ENCODE measurements at regions not wholly inside any gene's neighbourhood (a gene's known extent, or its start where the extent isn't known, plus 50 kb on each side); places are given as distances from the start of the nearest gene placed in this dataset.
"Not testable (repeated sequence)": the region's sequence is repeated elsewhere in the genome, so short reads cannot be mapped to it uniquely, and the experiment has no call there.

DNA sequence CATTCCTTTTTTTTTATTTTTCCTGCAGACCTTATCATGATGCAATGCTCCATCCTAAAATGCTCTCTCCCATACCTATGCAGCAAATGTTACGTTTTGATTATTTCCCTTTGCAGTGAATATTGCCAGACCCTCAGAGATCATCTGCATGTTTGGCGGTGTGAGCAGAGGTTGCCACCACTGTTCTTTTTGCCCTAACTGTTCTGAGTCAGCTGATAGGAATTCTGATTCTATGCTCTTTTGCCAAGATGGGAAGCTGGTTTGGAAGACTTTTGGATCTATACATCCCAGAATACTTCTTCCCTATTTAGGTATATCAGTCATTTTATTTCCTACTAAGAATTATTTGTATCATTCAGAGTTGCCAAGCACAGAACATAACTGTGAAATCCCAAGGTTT, 130.5 kb downstream of the KLF6 start:
- H3K36me3 ChIP-seq (ENCODE audit: insufficient read depth, low read length, poor library complexity, severe bottlenecking): no peaks in the 10 kb centered on the region
- ChIA-PET CTCF (no interaction called here), POLR2A (ENCODE audit: low non-redundant PET) (no interaction called here)
- TF ChIP-seq EZH2 (IDR thresholded peaks at IDR 0.05; ENCODE audit: borderline replicate concordance, low read depth, low read length, poor library complexity, severe bottlenecking) (no peak), CTCF (conservative IDR thresholded peaks at IDR 0.05; ENCODE audit: low read depth, low read length) (no peak)
- BruUV-seq (replicated peaks): no TSS peak
- no peaks in the 10 kb centered on the region for H3K9me3 ChIP-seq (ENCODE audit: low read depth, low read length, poor library complexity, severe bottlenecking)
- no peaks in the 10 kb centered on the region for H3K27me3 ChIP-seq (replicated peaks; ENCODE audit: insufficient read depth, low read depth, low read length, poor library complexity)
- no peak for DNase-seq (ENCODE audit: low spot score)
- H3K4me3 ChIP-seq (ENCODE audit: low read depth, low read length, poor library complexity, severe bottlenecking): no peak overlapping the region
- no peaks in the 10 kb centered on the region for H3K4me1 ChIP-seq (ENCODE audit: insufficient read depth, low read length, poor library complexity, severe bottlenecking)
- intact Hi-C loops (cut with micrococcal nuclease; ENCODE audit: unreplicated experiment): no loop called here
- H3K27ac ChIP-seq (ENCODE audit: low read depth, low read length, poor library complexity, severe bottlenecking): no peak overlapping the region

DNA sequence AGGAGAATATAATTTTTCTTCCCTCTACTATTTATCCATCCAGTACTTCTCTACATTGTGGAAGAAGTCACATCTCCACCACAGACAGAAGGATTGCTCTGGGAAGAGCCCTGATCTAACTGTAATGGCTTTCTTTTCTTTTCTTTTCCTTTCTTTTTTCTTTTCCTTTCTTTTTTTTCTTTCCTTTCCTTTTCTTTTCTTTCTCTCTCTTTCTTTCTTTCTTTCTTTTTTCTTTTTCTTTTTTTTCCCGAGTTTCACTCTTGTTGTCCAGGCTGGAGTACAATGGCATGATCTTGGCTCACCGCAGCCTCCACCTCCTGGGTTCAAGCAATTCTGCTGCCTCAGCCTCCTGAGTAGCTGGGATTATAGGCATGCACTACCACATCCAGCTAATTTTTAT, 131.7 kb downstream of the KLF6 start:
- H3K9me3 ChIP-seq (ENCODE audit: low read depth, low read length, poor library complexity, severe bottlenecking); H3K27ac ChIP-seq (ENCODE audit: low read depth, low read length, poor library complexity, severe bottlenecking); intact Hi-C loops (cut with micrococcal nuclease; ENCODE audit: unreplicated experiment); DNase-seq (ENCODE audit: low spot score); H3K36me3 ChIP-seq (ENCODE audit: insufficient read depth, low read length, poor library complexity, severe bottlenecking); H3K4me3 ChIP-seq (ENCODE audit: low read depth, low read length, poor library complexity, severe bottlenecking); POLR2A ChIA-PET (ENCODE audit: low non-redundant PET); H3K4me1 ChIP-seq (ENCODE audit: insufficient read depth, low read length, poor library complexity, severe bottlenecking); BruUV-seq (replicated peaks); CTCF ChIA-PET; H3K27me3 ChIP-seq (replicated peaks; ENCODE audit: insufficient read depth, low read depth, low read length, poor library complexity): not testable (repeated sequence)

GRCh38 chr10:3652886-3653285, 132.1 kb downstream of the KLF6 start:
- Histone ChIP-seq H3K27ac (ENCODE audit: low read depth, low read length, poor library complexity, severe bottlenecking) (no peak overlapping the region), H3K36me3 (ENCODE audit: insufficient read depth, low read length, poor library complexity, severe bottlenecking) (no peaks in the 10 kb centered on the region), H3K4me3 (ENCODE audit: low read depth, low read length, poor library complexity, severe bottlenecking) (no peak overlapping the region), H3K4me1 (ENCODE audit: insufficient read depth, low read length, poor library complexity, severe bottlenecking) (no peaks in the 10 kb centered on the region), H3K9me3 (ENCODE audit: low read depth, low read length, poor library complexity, severe bottlenecking) (no peaks in the 10 kb centered on the region), H3K27me3 (replicated peaks; ENCODE audit: insufficient read depth, low read depth, low read length, poor library complexity) (no peaks in the 10 kb centered on the region)
- CTCF ChIA-PET: no interaction called here
- TF ChIP-seq EZH2 (IDR thresholded peaks at IDR 0.05; ENCODE audit: borderline replicate concordance, low read depth, low read length, poor library complexity, severe bottlenecking): no peak
- no peak for TF ChIP-seq CTCF (conservative IDR thresholded peaks at IDR 0.05; ENCODE audit: low read depth, low read length)
- intact Hi-C loops (cut with micrococcal nuclease; ENCODE audit: unreplicated experiment): no loop called here
- BruUV-seq (replicated peaks): no TSS peak
- POLR2A ChIA-PET (ENCODE audit: low non-redundant PET): no interaction called here
- DNase-seq (ENCODE audit: low spot score): no peak

- Histone ChIP-seq H3K4me1 (ENCODE audit: insufficient read depth, low read length, poor library complexity, severe bottlenecking) (no peaks in the 10 kb centered on the region), H3K27ac (ENCODE audit: low read depth, low read length, poor library complexity, severe bottlenecking) (no peak overlapping the region), H3K9me3 (ENCODE audit: low read depth, low read length, poor library complexity, severe bottlenecking) (no peaks in the 10 kb centered on the region), H3K36me3 (ENCODE audit: insufficient read depth, low read length, poor library complexity, severe bottlenecking) (no peaks in the 10 kb centered on the region), H3K27me3 (replicated peaks; ENCODE audit: insufficient read depth, low read depth, low read length, poor library complexity) (no peaks in the 10 kb centered on the region), H3K4me3 (ENCODE audit: low read depth, low read length, poor library complexity, severe bottlenecking) (no peak overlapping the region)
- no TSS peak for BruUV-seq (replicated peaks)
- intact Hi-C loops (cut with micrococcal nuclease; ENCODE audit: unreplicated experiment): no loop called here
- ChIA-PET POLR2A (ENCODE audit: low non-redundant PET) (no interaction called here), CTCF (no interaction called here)
- TF ChIP-seq EZH2 (IDR thresholded peaks at IDR 0.05; ENCODE audit: borderline replicate concordance, low read depth, low read length, poor library complexity, severe bottlenecking) (no peak), CTCF (conservative IDR thresholded peaks at IDR 0.05; ENCODE audit: low read depth, low read length) (no peak)
- DNase-seq (ENCODE audit: low spot score): no peak
Measured at GRCh38 chr10:3651969-3652653, 132.9 kb downstream of the KLF6 start.

Measured in A673 (cell line).